ENCODE measurements at regions not wholly inside any gene's neighbourhood (a gene's known extent, or its start where the extent isn't known, plus 50 kb on each side); places are given as distances from the start of the nearest gene placed in this dataset.

- no peak for TF ChIP-seq CTCF (conservative IDR thresholded peaks at IDR 0.05; ENCODE audit: low read depth)
- H3K27ac ChIP-seq, result no peak overlapping the region
- ChIA-PET POLR2A (ENCODE audit: low non-redundant PET) (no interaction called here), CTCF (interaction anchor here (0.7 kb wide), 1 partner anchor 19 kb away, joined by 3 read pairs; no protein-coding TSS in a partner anchor)
- DNase-seq (ENCODE audit: low spot score), result no peak
These were observed 140.5 kb downstream of the BTBD3 start for GRCh38 chr20:12058216-12058615.

- ChIA-PET CTCF (no interaction called here), POLR2A (ENCODE audit: low non-redundant PET) (no interaction called here)
- TF ChIP-seq CTCF (conservative IDR thresholded peaks at IDR 0.05; ENCODE audit: low read depth), result no peak
- DNase-seq (ENCODE audit: low spot score), result no peak
- no peak overlapping the region for H3K27ac ChIP-seq
These were observed 143.8 kb downstream of the BTBD3 start for GRCh38 chr20:12061466-12061865.

- POLR2A ChIA-PET (ENCODE audit: low non-redundant PET), result no interaction called here
- no peak overlapping the region for H3K27ac ChIP-seq
- TF ChIP-seq CTCF (conservative IDR thresholded peaks at IDR 0.05; ENCODE audit: low read depth), result no peak
- CTCF ChIA-PET, result no interaction called here
- DNase-seq (ENCODE audit: low spot score), result no peak
These were observed 145.5 kb downstream of the BTBD3 start for GRCh38 chr20:12063106-12063684.

- TF ChIP-seq CTCF (conservative IDR thresholded peaks at IDR 0.05; ENCODE audit: low read depth), result no peak
- ChIA-PET POLR2A (ENCODE audit: low non-redundant PET) (no interaction called here), CTCF (no interaction called here)
- no peak overlapping the region for H3K27ac ChIP-seq
- no peak for DNase-seq (ENCODE audit: low spot score)
These were observed 146.8 kb downstream of the BTBD3 start for GRCh38 chr20:12064540-12064939.

- no peak for DNase-seq (ENCODE audit: low spot score)
- TF ChIP-seq CTCF (conservative IDR thresholded peaks at IDR 0.05; ENCODE audit: low read depth), result no peak
- no peak overlapping the region for H3K27ac ChIP-seq
- ChIA-PET CTCF (no interaction called here), POLR2A (ENCODE audit: low non-redundant PET) (no interaction called here)
These were observed 150.0 kb downstream of the BTBD3 start for GRCh38 chr20:12067686-12068085.

- ChIA-PET CTCF (no interaction called here), POLR2A (ENCODE audit: low non-redundant PET) (no interaction called here)
- H3K27ac ChIP-seq, result no peak overlapping the region
- no peak for DNase-seq (ENCODE audit: low spot score)
- TF ChIP-seq CTCF (conservative IDR thresholded peaks at IDR 0.05; ENCODE audit: low read depth), result no peak
These were observed 150.4 kb downstream of the BTBD3 start for GRCh38 chr20:12068121-12068520.
